IMR-90 (cell line): ENCODE measurements at regions not wholly inside any gene's neighbourhood (a gene's known extent, or its start where the extent isn't known, plus 50 kb on each side); places are given as distances from the start of the nearest gene placed in this dataset.

Experiments
- ATAC-seq: fragments of 200-7000 bp; cut with Tn5 transposase; 2 replicates; pipeline ENCODE4 v1.9.1; 2020; ENCODE audit warnings: low read depth, mild to moderate bottlenecking, moderate library complexity
- BruUV-seq: library from RNA; stranded (reverse); fragments of 400-500 nt; replicated peaks from 2 replicates; lab custom pipeline; 2021; lab: Mats Ljungman, UMichigan
- CTCF ChIA-PET: fragments of 300-600 bp; formaldehyde crosslinking; extraction: SDS; loops from one replicate; lab custom pipeline; 2021; ENCODE audit warnings: antibody characterized with exemption; lab: Yijun Ruan, JAX
- POLR2A ChIA-PET: fragments of 300-600 bp; sonication (Branson Sonifier 250); formaldehyde crosslinking; loops from one replicate; lab custom pipeline; 2022; ENCODE audit warnings: antibody characterized with exemption; ENCODE audit not compliant: unreplicated experiment; lab: Charles Lee
- DNase-seq: peaks from one replicate; pipeline ENCODE4 v3.0.0; 2013
- H2AFZ ChIP-seq: replicated peaks from 2 replicates; pipeline ENCODE3; 2013; ENCODE audit warnings: low read length, mild to moderate bottlenecking; ENCODE audit not compliant: poor library complexity
- H2AK5ac ChIP-seq: 2 replicates; pipeline ENCODE4 v1.6.1; 2013; ENCODE audit warnings: low read depth, low read length, inconsistent platforms
- H2AK9ac ChIP-seq: replicated peaks from 2 replicates; pipeline ENCODE3; 2013; ENCODE audit warnings: mild to moderate bottlenecking, low read depth, low read length, moderate library complexity; ENCODE audit not compliant: poor library complexity
- H2BK120ac ChIP-seq: 2 replicates; pipeline ENCODE4 v1.6.1; 2013; ENCODE audit warnings: low read depth, low read length, inconsistent platforms
- H2BK15ac ChIP-seq: 3 replicates; pipeline ENCODE4 v1.6.1; 2013; ENCODE audit warnings: low read depth, low read length, inconsistent platforms
- H2BK20ac ChIP-seq: 2 replicates; pipeline ENCODE4 v1.6.1; 2013; ENCODE audit warnings: low read depth, mild to moderate bottlenecking, inconsistent platforms, low read length, moderate library complexity
- H2BK5ac ChIP-seq: 2 replicates; pipeline ENCODE4 v1.6.1; 2013; ENCODE audit warnings: mild to moderate bottlenecking, low read depth, low read length, inconsistent platforms; ENCODE audit not compliant: poor library complexity, severe bottlenecking
- H3K14ac ChIP-seq: replicated peaks from 2 replicates; pipeline ENCODE4 v1.6.1; 2013; ENCODE audit warnings: low read depth, low read length, inconsistent platforms
- H3K18ac ChIP-seq: 2 replicates; pipeline ENCODE4 v1.6.1; 2013; ENCODE audit warnings: low read depth, low read length, control low read depth
- H3K23ac ChIP-seq: 2 replicates; pipeline ENCODE4 v1.6.1; 2013; ENCODE audit warnings: low read depth, low read length, inconsistent platforms
- H3K27ac ChIP-seq: 2 replicates; pipeline ENCODE4 v1.5.1; 2013; ENCODE audit warnings: mild to moderate bottlenecking, control low read depth, low read length; ENCODE audit not compliant: insufficient read depth
- H3K27me3 ChIP-seq: 2 replicates; pipeline ENCODE4 v1.6.1; 2013; ENCODE audit warnings: low read length; ENCODE audit not compliant: control insufficient read depth, insufficient read depth
- H3K36me3 ChIP-seq: 2 replicates; pipeline ENCODE4 v1.6.1; 2013; ENCODE audit warnings: low read length, mixed read lengths; ENCODE audit not compliant: control insufficient read depth, insufficient read depth
- H3K4ac ChIP-seq: 2 replicates; pipeline ENCODE4 v1.6.1; 2013; ENCODE audit warnings: low read depth, low read length, inconsistent platforms
- H3K4me1 ChIP-seq: 2 replicates; pipeline ENCODE4 v1.6.1; 2013; ENCODE audit warnings: low read length, mixed read lengths; ENCODE audit not compliant: control insufficient read depth, insufficient read depth
- H3K4me2 ChIP-seq: 2 replicates; pipeline ENCODE4 v1.6.1; 2013; ENCODE audit warnings: low read depth, mild to moderate bottlenecking, control low read depth, low read length, moderate library complexity
- H3K4me3 ChIP-seq: 2 replicates; pipeline ENCODE4 v1.5.1; 2013; ENCODE audit warnings: low read depth, mild to moderate bottlenecking, control low read depth, low read length, moderate library complexity; ENCODE audit not compliant: insufficient read depth
- H3K56ac ChIP-seq: 2 replicates; pipeline ENCODE4 v1.6.1; 2013; ENCODE audit warnings: low read length, inconsistent platforms; ENCODE audit not compliant: insufficient read depth; ENCODE audit errors: extremely low read depth
- H3K79me1 ChIP-seq, 2 experiments: 2 replicates each; pipeline ENCODE4 v1.6.1; 2013; ENCODE audit warnings: low read length in 2 of 2, inconsistent platforms in 1 of 2, low read depth in 1 of 2
- H3K9ac ChIP-seq: 2 replicates; pipeline ENCODE4 v1.6.1; 2013; ENCODE audit warnings: low read depth, low read length, control low read depth
- H3K9me1 ChIP-seq: 2 replicates; pipeline ENCODE4 v1.6.1; 2013; ENCODE audit warnings: low read length, inconsistent platforms; ENCODE audit not compliant: insufficient read depth
- H3K9me3 ChIP-seq: 2 replicates; pipeline ENCODE4 v1.6.1; 2013; ENCODE audit warnings: low read length; ENCODE audit not compliant: control insufficient read depth, insufficient read depth
- H4K20me1 ChIP-seq: 2 replicates; pipeline ENCODE4 v1.6.1; 2013; ENCODE audit warnings: low read length, inconsistent platforms; ENCODE audit not compliant: insufficient read depth
- H4K5ac ChIP-seq: 2 replicates; pipeline ENCODE4 v1.6.1; 2013; ENCODE audit warnings: mild to moderate bottlenecking, low read depth, low read length, control low read depth
- H4K8ac ChIP-seq, 2 experiments: 2 replicates each; pipeline ENCODE4 v1.6.1; 2013; ENCODE audit warnings: low read depth in 2 of 2, low read length in 2 of 2, control low read depth in 1 of 2, inconsistent platforms in 1 of 2
- H4K91ac ChIP-seq: 2 replicates; pipeline ENCODE4 v1.6.1; 2013; ENCODE audit warnings: low read depth, low read length, inconsistent platforms; ENCODE audit not compliant: insufficient read depth
- BHLHE40 ChIP-seq: fragments of 150-350 bp; IDR thresholded peaks from 2 replicates; pipeline ENCODE4 v1.6.1; 2016; ENCODE audit warnings: mild to moderate bottlenecking, low read depth, low read length
- CEBPB ChIP-seq: IDR thresholded peaks from 2 replicates; pipeline ENCODE4 v1.6.1; 2012; ENCODE audit warnings: low read depth, low read length, improper control_type of control experiment
- ELK1 ChIP-seq: fragments of 150-350 bp; IDR thresholded peaks from 2 replicates; pipeline ENCODE4 v1.6.1; 2016; ENCODE audit warnings: low read depth, mild to moderate bottlenecking, low read length, moderate library complexity, borderline replicate concordance
- FOS ChIP-seq: fragments of 150-350 bp; IDR thresholded peaks from 2 replicates; pipeline ENCODE4 v1.6.1; 2016; ENCODE audit warnings: low read depth, low read length
- MAFK ChIP-seq: IDR thresholded peaks from 2 replicates; pipeline ENCODE4 v1.6.1; 2012; ENCODE audit warnings: low read depth, low read length, improper control_type of control experiment
- RAD21 ChIP-seq: IDR thresholded peaks from 2 replicates; pipeline ENCODE4 v1.6.1; 2012; ENCODE audit warnings: low read length, improper control_type of control experiment
- RCOR1 ChIP-seq: IDR thresholded peaks from 2 replicates; pipeline ENCODE4 v1.6.1; 2012; ENCODE audit warnings: mild to moderate bottlenecking, low read length, improper control_type of control experiment; ENCODE audit not compliant: insufficient replicate concordance
- USF2 ChIP-seq: fragments of 150-350 bp; IDR thresholded peaks from 2 replicates; pipeline ENCODE4 v1.6.1; 2017; ENCODE audit warnings: mild to moderate bottlenecking, antibody characterized with exemption, low read length, low read depth
- WGBS, 2 experiments: methylation state at CpG; one replicate each; pipeline versions ENCODE4 v1.1.5 to v1.1.7; 2013; ENCODE audit warnings: missing lambda C conversion rate in 2 of 2; ENCODE audit not compliant: insufficient read length in 1 of 2; ENCODE audit errors: extremely low coverage in 2 of 2; 5-methylcytosine and 5-hydroxymethylcytosine counted together
- dilution Hi-C: fragments of 300-500 bp; cut with HindIII; formaldehyde crosslinking; loops from one replicate; pipeline ENCODE4 v1.14.3; 2018; ENCODE audit warnings: low sequenced_read_pairs; ENCODE audit not compliant: unreplicated experiment
- in situ Hi-C: fragments of 300-500 bp; cut with MboI; formaldehyde crosslinking; loops from 3 replicates; pipeline ENCODE4 v1.14.3; 2019; ENCODE audit warnings: low sequenced_read_pairs, inconsistent platforms, mixed read lengths
- intact Hi-C: fragments of 100-400 bp; cut with micrococcal nuclease; formaldehyde crosslinking; loops from 2 replicates; pipeline ENCODE4 v1.10.0; 2022

GRCh38 chr2:35081622-35082015 is 1274.0 kb upstream of the CRIM1 start:
- Histone ChIP-seq H3K27ac (no peak overlapping the region), H4K20me1 (no peaks in the 10 kb centered on the region), H3K23ac (no peak overlapping the region), H3K4ac (no peak overlapping the region), H3K9ac (no peak overlapping the region), H2AFZ (no peak overlapping the region), H4K5ac (no peak overlapping the region), H4K8ac (no peak overlapping the region), H3K36me3 (no peaks in the 10 kb centered on the region), H3K4me2 (no peak overlapping the region), H2BK20ac (no peak overlapping the region), H3K18ac (no peak overlapping the region), H3K79me1 (no peaks in the 10 kb centered on the region), H2AK5ac (no peak overlapping the region), H3K27me3 (no peaks in the 10 kb centered on the region), H3K9me1 (no peaks in the 10 kb centered on the region), H3K14ac (no peak overlapping the region), H3K4me1 (no peaks in the 10 kb centered on the region), H2BK120ac (no peak overlapping the region), H3K9me3 (peaks cover 4% of the 10 kb centered on the region), H4K91ac (no peak overlapping the region), H2BK5ac (no peak overlapping the region), H2AK9ac (no peak overlapping the region), H3K4me3 (no peak overlapping the region), H2BK15ac (no peak overlapping the region), H3K56ac (no peak overlapping the region)
- intact Hi-C loops = no loop called here
- ChIA-PET CTCF (no interaction called here), POLR2A (no interaction called here)
- dilution Hi-C loops = no loop called here
- in situ Hi-C loops = no loop called here
- DNase-seq (no peak), ATAC-seq (no peak)
- 80% methylated on average over 1 of the region's 1 CpG; no CpG with 5 or more reads in 1 of the 2 experiments for WGBS, 2 experiments
- TF ChIP-seq ELK1 = no peak
- TF ChIP-seq FOS = no peak
- no peak for TF ChIP-seq CEBPB
- TF ChIP-seq MAFK = no peak
- no peak for TF ChIP-seq BHLHE40
- no peak for TF ChIP-seq RAD21
- no peak for TF ChIP-seq RCOR1
- no peak for TF ChIP-seq USF2
- BruUV-seq = no TSS peak
